GM23248 (cell line): ENCODE measurements at regions not wholly inside any gene's neighbourhood (a gene's known extent, or its start where the extent isn't known, plus 50 kb on each side); places are given as distances from the start of the nearest gene placed in this dataset.

Experiments used
- DNase-seq: peaks from one replicate; pipeline ENCODE4 v3.0.0-alpha.2; 2015
- H2AFZ ChIP-seq: fragments of 200-600 bp; sonication (generic); 2 replicates; pipeline ENCODE4 v1.6.1; 2016; ENCODE audit warnings: antibody characterized with exemption
- H3F3A ChIP-seq: fragments of 200-600 bp; sonication (generic); 2 replicates; pipeline ENCODE4 v1.6.1; 2016; ENCODE audit warnings: mild to moderate bottlenecking, antibody characterized with exemption, mixed run types; ENCODE audit not compliant: insufficient read depth
- H3K27ac ChIP-seq: fragments of 200-600 bp; sonication (generic); 2 replicates; pipeline ENCODE4 v1.5.1; 2016; ENCODE audit warnings: mild to moderate bottlenecking
- H3K27me3 ChIP-seq: fragments of 200-600 bp; sonication (generic); replicated peaks from 2 replicates; pipeline ENCODE4 v1.6.1; 2016; ENCODE audit warnings: mild to moderate bottlenecking; ENCODE audit not compliant: insufficient read depth
- H3K36me3 ChIP-seq: fragments of 200-600 bp; sonication (generic); 2 replicates; pipeline ENCODE4 v1.6.1; 2016; ENCODE audit warnings: low read depth, mild to moderate bottlenecking
- H3K4me1 ChIP-seq: fragments of 200-600 bp; sonication (generic); 2 replicates; pipeline ENCODE4 v1.6.1; 2016; ENCODE audit warnings: mild to moderate bottlenecking; ENCODE audit not compliant: insufficient read depth
- H3K4me2 ChIP-seq: fragments of 200-600 bp; sonication (generic); one replicate; pipeline ENCODE4 v1.6.1; 2016; ENCODE audit warnings: mild to moderate bottlenecking; ENCODE audit not compliant: unreplicated experiment
- H3K4me3 ChIP-seq: fragments of 200-600 bp; sonication (generic); 2 replicates; pipeline ENCODE4 v1.5.1; 2016; ENCODE audit warnings: mild to moderate bottlenecking
- H3K79me2 ChIP-seq: fragments of 200-600 bp; sonication (generic); 2 replicates; pipeline ENCODE4 v1.6.1; 2016; ENCODE audit warnings: mild to moderate bottlenecking; ENCODE audit not compliant: insufficient read depth
- H3K9ac ChIP-seq: fragments of 200-600 bp; sonication (generic); 2 replicates; pipeline ENCODE4 v1.6.1; 2016; ENCODE audit warnings: mild to moderate bottlenecking
- H3K9me2 ChIP-seq: fragments of 200-600 bp; sonication (generic); 2 replicates; pipeline ENCODE4 v1.6.1; 2016; ENCODE audit warnings: mixed run types, mild to moderate bottlenecking, moderate library complexity; ENCODE audit not compliant: insufficient read depth
- H3K9me3 ChIP-seq: fragments of 200-600 bp; sonication (generic); one replicate; pipeline ENCODE4 v1.6.1; 2017; ENCODE audit warnings: low read depth
- H4K20me1 ChIP-seq: fragments of 200-600 bp; sonication (generic); 2 replicates; pipeline ENCODE4 v1.6.0; 2016; ENCODE audit not compliant: insufficient read depth
- EZH2 ChIP-seq: fragments of 200-600 bp; sonication (generic); IDR thresholded peaks from 2 replicates; pipeline ENCODE4 v1.6.1; 2018; ENCODE audit warnings: antibody characterized with exemption, mild to moderate bottlenecking; ENCODE audit not compliant: insufficient read depth, poor library complexity, severe bottlenecking
- EZH2phosphoT487 ChIP-seq: fragments of 200-600 bp; sonication (generic); IDR thresholded peaks from 2 replicates; pipeline ENCODE4 v1.6.1; 2018; ENCODE audit warnings: antibody characterized with exemption, moderate library complexity, mild to moderate bottlenecking, low read depth; ENCODE audit not compliant: insufficient read depth
- WGBS, 2 experiments: methylation state at CpG; one replicate each; pipeline ENCODE4 v1.1.6; 2015 to 2017; ENCODE audit warnings: low lambda C conversion rate in 2 of 2, low coverage in 1 of 2; ENCODE audit errors: missing lambda C conversion rate in 2 of 2; 5-methylcytosine and 5-hydroxymethylcytosine counted together
- in situ Hi-C: fragments of 300-500 bp; cut with MboI; formaldehyde crosslinking; loops from 2 replicates; pipeline ENCODE4 v1.15.0; 2020

DNA sequence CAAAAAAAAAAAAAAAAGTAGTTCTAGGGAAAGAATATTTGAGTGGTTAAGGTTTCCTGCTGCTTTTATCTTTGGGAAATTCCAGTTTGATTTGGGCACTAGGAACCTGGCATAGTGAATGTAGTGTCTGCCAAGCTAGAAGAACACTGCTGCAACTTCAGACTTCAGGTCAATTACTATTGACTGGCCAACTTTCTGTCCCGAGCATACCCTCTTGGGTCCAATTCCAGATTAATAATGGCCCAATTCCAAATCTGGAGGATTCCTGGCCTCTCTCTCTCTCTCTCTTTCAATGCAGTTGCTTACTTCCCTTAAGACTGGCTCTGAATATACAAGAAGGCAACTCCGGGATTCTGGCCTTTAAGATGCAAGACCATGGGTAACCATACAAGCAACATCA is 74.9 kb downstream of the ANKEF1 start:
- Histone ChIP-seq H3K9me2 (no peaks in the 10 kb centered on the region), H3K36me3 (no peaks in the 10 kb centered on the region), H3K4me3 (no peak overlapping the region), H3K4me2 (no peak overlapping the region), H3K9me3 (no peaks in the 10 kb centered on the region), H4K20me1 (no peaks in the 10 kb centered on the region), H3K27ac (no peak overlapping the region), H3K27me3 (peaks cover 16% of the 10 kb centered on the region; the same call in 1 of the 2 replicates), H3F3A (peaks cover 9% of the 10 kb centered on the region; the same call in 1 of the 2 replicates), H3K4me1 (peaks cover 18% of the 10 kb centered on the region), H3K79me2 (no peaks in the 10 kb centered on the region), H3K9ac (no peak overlapping the region), H2AFZ (no peak overlapping the region)
- no peak for TF ChIP-seq EZH2phosphoT487
- no peak for TF ChIP-seq EZH2
- 77 to 82% methylated on average over 2 of the region's 2 CpGs for WGBS, 2 experiments
- in situ Hi-C loops: no loop called here
- DNase-seq: no peak

DNA sequence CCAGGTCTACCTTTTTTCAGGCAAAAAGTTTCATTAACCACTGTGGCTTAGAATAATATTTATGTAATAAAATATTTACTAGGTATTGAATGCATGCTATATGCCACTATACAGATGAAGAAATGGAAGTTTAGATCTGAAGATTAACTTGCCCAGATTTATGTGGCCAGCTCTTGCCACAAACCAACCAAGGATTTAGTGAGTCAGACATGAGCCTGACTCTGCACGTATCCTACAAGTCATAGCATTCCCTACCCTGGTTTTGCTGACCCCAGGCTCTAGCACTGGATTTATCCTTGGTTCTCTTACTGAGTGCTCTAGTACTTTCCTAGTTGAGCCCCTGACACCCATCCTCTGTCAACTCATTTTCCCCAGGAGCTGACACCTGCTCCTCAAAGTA is 75.4 kb downstream of the ANKEF1 start:
- 37 to 47% methylated on average over 1 of the region's 1 CpG for WGBS, 2 experiments
- H3K4me3 ChIP-seq: no peak overlapping the region
- TF ChIP-seq EZH2 (no peak), EZH2phosphoT487 (no peak)

DNA sequence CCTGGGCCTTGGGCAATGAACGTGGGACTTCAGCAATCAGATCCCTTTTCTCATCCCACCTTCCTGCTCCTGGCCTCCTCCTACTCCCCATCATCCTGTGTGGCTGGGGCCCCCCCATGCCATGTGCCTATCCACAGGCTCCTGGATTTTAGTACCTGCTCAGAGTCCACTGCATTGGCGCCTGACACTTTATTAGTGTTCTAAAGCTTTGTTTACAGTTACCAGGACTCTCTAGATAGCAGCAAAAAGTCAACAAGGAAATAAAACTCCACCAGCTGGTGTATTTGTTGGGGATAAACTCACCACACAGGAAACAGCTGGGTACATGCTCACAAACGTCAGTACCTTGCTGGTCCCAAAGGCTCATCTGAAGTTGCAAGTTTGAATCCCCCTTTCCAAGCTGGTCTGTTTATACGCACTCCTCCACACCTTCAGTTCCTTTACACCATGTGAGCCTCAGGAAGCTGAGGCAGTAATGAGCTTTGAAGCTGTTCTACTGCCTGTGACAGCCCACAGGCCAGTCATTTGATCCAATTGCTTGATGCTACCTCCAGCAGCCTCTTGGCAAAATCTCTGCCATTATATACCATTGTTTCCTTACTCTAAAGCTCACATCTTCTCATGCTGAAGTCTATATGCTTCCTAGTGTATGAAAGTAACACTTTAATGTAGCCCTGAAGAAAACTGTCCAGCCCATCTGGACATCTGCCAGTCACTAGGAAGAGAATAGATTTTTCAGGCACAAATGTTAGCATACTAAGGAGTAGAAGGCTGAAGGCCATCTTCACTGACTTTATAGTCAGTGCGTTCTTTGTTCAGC is 76.6 kb downstream of the ANKEF1 start:
- 83 to 84% methylated on average over 5 of the region's 5 CpGs for WGBS, 2 experiments
- H3K9me2 ChIP-seq: no peaks in the 10 kb centered on the region
- H3K27me3 ChIP-seq: peaks cover 6% of the 10 kb centered on the region; the same call in 1 of the 2 replicates
- no peak overlapping the region for H3K4me2 ChIP-seq
- in situ Hi-C loops: no loop called here
- no peaks in the 10 kb centered on the region for H3K36me3 ChIP-seq
- H4K20me1 ChIP-seq: no peaks in the 10 kb centered on the region
- H2AFZ ChIP-seq: no peak overlapping the region
- H3K4me1 ChIP-seq: peaks cover 18% of the 10 kb centered on the region
- H3K4me3 ChIP-seq: no peak overlapping the region
- TF ChIP-seq EZH2phosphoT487: no peak
- TF ChIP-seq EZH2: no peak
- H3F3A ChIP-seq: peaks cover 20% of the 10 kb centered on the region
- no peak for DNase-seq
- no peak overlapping the region for H3K27ac ChIP-seq
- no peaks in the 10 kb centered on the region for H3K79me2 ChIP-seq
- no peak overlapping the region for H3K9ac ChIP-seq
- no peaks in the 10 kb centered on the region for H3K9me3 ChIP-seq

More for the DNA sequence above, 75.4 kb downstream of the ANKEF1 start:
- no peak overlapping the region for H3K4me2 ChIP-seq
- H3K9ac ChIP-seq: no peak overlapping the region
- H2AFZ ChIP-seq: no peak overlapping the region
- no peaks in the 10 kb centered on the region for H4K20me1 ChIP-seq
- in situ Hi-C loops: no loop called here
- no peaks in the 10 kb centered on the region for H3K9me3 ChIP-seq
- H3K27ac ChIP-seq: no peak overlapping the region
- H3F3A ChIP-seq: peaks cover 13% of the 10 kb centered on the region
- no peaks in the 10 kb centered on the region for H3K79me2 ChIP-seq
- H3K4me1 ChIP-seq: peaks cover 18% of the 10 kb centered on the region
- DNase-seq: peak; percentile 44
- no peaks in the 10 kb centered on the region for H3K9me2 ChIP-seq
- no peaks in the 10 kb centered on the region for H3K36me3 ChIP-seq
- peaks cover 11% of the 10 kb centered on the region; the same call in 1 of the 2 replicates for H3K27me3 ChIP-seq

DNA sequence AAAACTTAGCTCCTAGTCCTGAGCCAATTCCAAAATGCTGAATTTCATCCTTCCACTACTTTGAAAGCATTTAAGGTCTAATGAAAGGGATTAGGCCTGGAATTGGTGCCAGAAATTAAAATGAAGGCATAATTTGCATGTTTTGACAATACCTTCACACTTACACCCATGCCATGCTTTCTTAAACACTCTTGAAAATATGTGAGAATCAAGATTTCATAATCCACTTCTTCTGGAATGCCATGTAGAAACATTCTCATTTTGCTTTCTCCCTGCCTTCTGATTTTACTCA is 77.1 kb downstream of the ANKEF1 start:
- peaks cover 18% of the 10 kb centered on the region for H3K4me1 ChIP-seq
- no peaks in the 10 kb centered on the region for H3K9me3 ChIP-seq
- no peak overlapping the region for H3K27ac ChIP-seq
- peaks cover 20% of the 10 kb centered on the region for H3F3A ChIP-seq
- no peak overlapping the region for H3K9ac ChIP-seq
- no peaks in the 10 kb centered on the region for H3K79me2 ChIP-seq
- H3K27me3 ChIP-seq: peaks cover 6% of the 10 kb centered on the region; the same call in 1 of the 2 replicates
- H3K9me2 ChIP-seq: no peaks in the 10 kb centered on the region
- H3K36me3 ChIP-seq: no peaks in the 10 kb centered on the region
- no peak overlapping the region for H3K4me3 ChIP-seq
- DNase-seq: peak; percentile 6
- no peaks in the 10 kb centered on the region for H4K20me1 ChIP-seq
- in situ Hi-C loops: no loop called here
- TF ChIP-seq EZH2 (no peak), EZH2phosphoT487 (no peak)
- no peak overlapping the region for H2AFZ ChIP-seq
- H3K4me2 ChIP-seq: no peak overlapping the region
